Ovary (tissue), 7 donors: ENCODE measurements at regions not wholly inside any gene's neighbourhood (a gene's known extent, or its start where the extent isn't known, plus 50 kb on each side); places are given as distances from the start of the nearest gene placed in this dataset.
"Not testable (repeated sequence)": the region's sequence is repeated elsewhere in the genome, so short reads cannot be mapped to it uniquely, and the experiment has no call there.

Experiments used
- DNase-seq, 5 donors: peaks; one replicate each; pipeline ENCODE4 v3.0.0-alpha.2; 2019 to 2020
- H3K27ac ChIP-seq, 2 donors: fragments of 200-600 bp; one replicate each; pipeline versions ENCODE4 v1.5.1 to v1.8.0; 2019 to 2022
- H3K27me3 ChIP-seq: fragments of 200-600 bp; one replicate; pipeline ENCODE4 v1.8.0; 2022
- H3K36me3 ChIP-seq: fragments of 200-600 bp; sonication (generic); one replicate; pipeline ENCODE4 v1.5.1; 2019
- H3K4me1 ChIP-seq: one replicate; pipeline ENCODE4 v1.8.1; 2013; ENCODE audit warnings: mild to moderate bottlenecking, moderate library complexity; ENCODE audit not compliant: insufficient read depth
- H3K4me3 ChIP-seq: fragments of 200-600 bp; sonication (generic); one replicate; pipeline ENCODE4 v1.5.1; 2017
- H3K9me3 ChIP-seq, 2 donors: fragments of 200-600 bp in 1 of 2; sonication (generic) in 1 of 2; one replicate each; pipeline versions ENCODE4 v1.5.1 to v1.8.1; 2013 to 2019; ENCODE audit warnings: mild to moderate bottlenecking in 1 of 2, moderate library complexity in 1 of 2
- CTCF ChIP-seq, 3 donors: fragments of 450-650 bp in 2 of 3; fragments of 200-600 bp in 1 of 3; IDR thresholded peaks; one replicate each; pipeline versions ENCODE4 v1.5.1 to v1.8.0; 2016 to 2022; ENCODE audit warnings: antibody characterized with exemption in 3 of 3, mild to moderate bottlenecking in 1 of 3
- EP300 ChIP-seq: sonication (generic); formaldehyde crosslinking; IDR thresholded peaks from one replicate; pipeline ENCODE4 v1.6.1; 2017; ENCODE audit warnings: antibody characterized with exemption
- POLR2A ChIP-seq: fragments of 450-650 bp; IDR thresholded peaks from one replicate; pipeline ENCODE4 v1.6.1; 2017; ENCODE audit warnings: antibody characterized with exemption, mild to moderate bottlenecking, moderate library complexity
- WGBS, 3 donors: extraction: QIAGEN DNeasy Blood & Tissue Kit in 1 of 3; methylation state at CpG; one replicate each; pipeline versions ENCODE4 v1.1.5 to v1.1.7; 2013 to 2017; 5-methylcytosine and 5-hydroxymethylcytosine counted together
- intact Hi-C, 4 donors: fragments of 100-400 bp; cut with DNase I; formaldehyde crosslinking; loops; one replicate each; pipeline versions ENCODE4 v1.11.0 to v1.15.1; 2022 to 2023
- donor health status: DM: no; HTN: no; CAD: no; lungs with moderate emphysema.
- donor health status: DM: no; HTN: no; CAD: no.
- donor health status: Bipolar disorder and iron deficiency.
- donor health status: DM: no; HTN: no; CAD: no.
- donor health status: DM: yes; HTN: yes; CAD: no.

- 84 to 97% (median 89%) methylated on average over 6 of the region's 6 CpGs for WGBS, 3 donors
- H3K9me3 ChIP-seq, result no peaks in the 10 kb centered on the region
- intact Hi-C loops, result no loop called here
- no peaks in the 10 kb centered on the region for H3K27me3 ChIP-seq
- no peaks in the 10 kb centered on the region for H3K36me3 ChIP-seq
- peaks cover 2% of the 10 kb centered on the region for H3K4me1 ChIP-seq
- DNase-seq, result no peak
- TF ChIP-seq POLR2A (no peak), EP300 (no peak), CTCF (IDR thresholded peaks at IDR 0.05) (no peak)
- no peak overlapping the region for H3K4me3 ChIP-seq
- no peak overlapping the region for H3K27ac ChIP-seq
Observed at GRCh38 chr2:16058256-16058655, 117.9 kb downstream of the MYCN start.

- 94 to 95% (median 94%) methylated on average over 10 of the region's 10 CpGs for WGBS, 3 donors
- no peak for DNase-seq
- H3K9me3 ChIP-seq, result no peaks in the 10 kb centered on the region
- peaks cover 2% of the 10 kb centered on the region for H3K4me1 ChIP-seq
- no peak overlapping the region for H3K4me3 ChIP-seq
- TF ChIP-seq EP300 (no peak), POLR2A (no peak), CTCF (IDR thresholded peaks at IDR 0.05) (no peak)
- no peaks in the 10 kb centered on the region for H3K27me3 ChIP-seq
- H3K36me3 ChIP-seq, result no peaks in the 10 kb centered on the region
- H3K27ac ChIP-seq, result no peak overlapping the region
- intact Hi-C loops, result no loop called here
Observed at GRCh38 chr2:16057661-16058060, 117.3 kb downstream of the MYCN start.

GRCh38 chr2:16055848-16056580 is 115.7 kb downstream of the MYCN start:
- no peaks in the 10 kb centered on the region for H3K27me3 ChIP-seq
- no peaks in the 10 kb centered on the region for H3K36me3 ChIP-seq
- intact Hi-C loops, result no loop called here
- no peak overlapping the region for H3K4me3 ChIP-seq
- H3K4me1 ChIP-seq, result peaks cover 2% of the 10 kb centered on the region
- no peak overlapping the region for H3K27ac ChIP-seq
- no peak for DNase-seq
- TF ChIP-seq CTCF (IDR thresholded peaks at IDR 0.05) (no peak), POLR2A (no peak), EP300 (no peak)
- H3K9me3 ChIP-seq, result no peaks in the 10 kb centered on the region
- WGBS, 3 donors, result 46 to 50% (median 46%) methylated on average over 7 of the region's 7 CpGs

- H3K27me3 ChIP-seq, result no peaks in the 10 kb centered on the region
- no peak overlapping the region for H3K27ac ChIP-seq
- 85 to 94% (median 91%) methylated on average over 7 of the region's 7 CpGs for WGBS, 3 donors
- H3K4me3 ChIP-seq, result no peak overlapping the region
- no peaks in the 10 kb centered on the region for H3K9me3 ChIP-seq
- no peaks in the 10 kb centered on the region for H3K36me3 ChIP-seq
- H3K4me1 ChIP-seq, result peaks cover 2% of the 10 kb centered on the region
- DNase-seq, result no peak
- TF ChIP-seq EP300, result no peak
- TF ChIP-seq POLR2A, result no peak
- TF ChIP-seq CTCF (IDR thresholded peaks at IDR 0.05), result no peak
- intact Hi-C loops, result no loop called here
Observed at GRCh38 chr2:16053437-16054257, 113.3 kb downstream of the MYCN start.

GRCh38 chr2:16052571-16053052 is 112.3 kb downstream of the MYCN start:
- intact Hi-C loops, H3K9me3 ChIP-seq, H3K27ac ChIP-seq, H3K27me3 ChIP-seq, H3K4me3 ChIP-seq, H3K36me3 ChIP-seq, DNase-seq, H3K4me1 ChIP-seq: not testable (repeated sequence)
- 88 to 93% (median 92%) methylated on average over 6 of the region's 6 CpGs for WGBS, 3 donors
